22Rv1 (cell line): ENCODE measurements at regions not wholly inside any gene's neighbourhood (a gene's known extent, or its start where the extent isn't known, plus 50 kb on each side); places are given as distances from the start of the nearest gene placed in this dataset.

Experiments
- CTCF ChIP-seq: fragments of 450-650 bp; IDR thresholded peaks from 2 replicates; pipeline ENCODE4 v1.5.1; 2017; ENCODE audit warnings: mild to moderate bottlenecking
- ZFX ChIP-seq: fragments of 450-650 bp; IDR thresholded peaks from 2 replicates; pipeline ENCODE4 v1.6.1; 2017; ENCODE audit warnings: antibody characterized with exemption, borderline replicate concordance

- no peak for TF ChIP-seq CTCF
- no peak for TF ChIP-seq ZFX
Measured at GRCh38 chr5:87674235-87674634, 261.5 kb upstream of the CCNH start.
